NB4 (cell line): ENCODE measurements at regions not wholly inside any gene's neighbourhood (a gene's known extent, or its start where the extent isn't known, plus 50 kb on each side); places are given as distances from the start of the nearest gene placed in this dataset.
"Not testable (repeated sequence)": the region's sequence is repeated elsewhere in the genome, so short reads cannot be mapped to it uniquely, and the experiment has no call there.

Experiments
- DNase-seq: peaks from one replicate; pipeline ENCODE4 v3.0.0; 2010; ENCODE audit warnings: low read depth
- H3K4me3 ChIP-seq: one replicate; pipeline ENCODE4 v1.5.1; 2011; ENCODE audit warnings: mild to moderate bottlenecking, low read depth, low read length, moderate library complexity
- CTCF ChIP-seq: IDR thresholded peaks from one replicate; pipeline ENCODE4 v1.5.1; 2012; ENCODE audit warnings: low read depth, low read length
- MAX ChIP-seq: IDR thresholded peaks from 2 replicates; pipeline ENCODE4 v1.6.1; 2011; ENCODE audit warnings: low read depth, low read length
- MYC ChIP-seq: IDR thresholded peaks from 2 replicates; pipeline ENCODE4 v1.6.1; 2011; ENCODE audit warnings: low read depth, low read length
- POLR2A ChIP-seq: IDR thresholded peaks from 2 replicates; pipeline ENCODE4 v1.6.1; 2011; ENCODE audit warnings: mild to moderate bottlenecking; ENCODE audit not compliant: insufficient read length; ENCODE audit errors: extremely low read depth

GRCh38 chr14:38357557-38357956, 101.7 kb upstream of the CLEC14A start:
- DNase-seq = no peak
- TF ChIP-seq POLR2A (no peak), CTCF (no peak), MAX (no peak)
- no peak overlapping the region for H3K4me3 ChIP-seq

- DNase-seq, H3K4me3 ChIP-seq: not testable (repeated sequence)
Measured at GRCh38 chr14:38355473-38355872, 99.6 kb upstream of the CLEC14A start.

- no peak for TF ChIP-seq CTCF
- TF ChIP-seq MAX = no peak
- no peak for TF ChIP-seq POLR2A
- TF ChIP-seq MYC = no peak
- DNase-seq = no peak
- no peak overlapping the region for H3K4me3 ChIP-seq
Measured at GRCh38 chr14:38350102-38350501, 94.2 kb upstream of the CLEC14A start.

GRCh38 chr14:38342803-38343202, 86.9 kb upstream of the CLEC14A start:
- no peak for TF ChIP-seq POLR2A
- TF ChIP-seq CTCF = no peak
- TF ChIP-seq MYC = no peak
- TF ChIP-seq MAX = no peak
- no peak for DNase-seq
- no peak overlapping the region for H3K4me3 ChIP-seq

- no peak overlapping the region for H3K4me3 ChIP-seq
- no peak for DNase-seq
- TF ChIP-seq POLR2A (no peak), CTCF (no peak), MYC (no peak), MAX (no peak)
Measured at GRCh38 chr14:38339696-38340095, 83.8 kb upstream of the CLEC14A start.

GRCh38 chr14:38336298-38336697, 80.4 kb upstream of the CLEC14A start:
- H3K4me3 ChIP-seq = no peak overlapping the region
- no peak for TF ChIP-seq POLR2A
- no peak for DNase-seq

GRCh38 chr14:38330275-38330674, 74.4 kb upstream of the CLEC14A start:
- no peak for TF ChIP-seq POLR2A
- no peak for TF ChIP-seq MYC
- no peak for TF ChIP-seq CTCF
- no peak for TF ChIP-seq MAX
- no peak for DNase-seq
- no peak overlapping the region for H3K4me3 ChIP-seq
